ENCODE measurements at regions not wholly inside any gene's neighbourhood (a gene's known extent, or its start where the extent isn't known, plus 50 kb on each side); places are given as distances from the start of the nearest gene placed in this dataset.

- no peak for DNase-seq (ENCODE audit: low spot score)
- no peaks in the 10 kb centered on the region for H3K4me1 ChIP-seq (ENCODE audit: insufficient read depth, low read length, poor library complexity, severe bottlenecking)
- no peaks in the 10 kb centered on the region for H3K9me2 ChIP-seq (ENCODE audit: insufficient read depth, low read length)
- no peaks in the 10 kb centered on the region for H3K36me3 ChIP-seq (ENCODE audit: insufficient read depth, low read length)
- intact Hi-C loops (cut with micrococcal nuclease; ENCODE audit: unreplicated experiment) = no loop called here
- H3K9me3 ChIP-seq (ENCODE audit: low read length) = no peaks in the 10 kb centered on the region
- TF ChIP-seq, protein P1, sequence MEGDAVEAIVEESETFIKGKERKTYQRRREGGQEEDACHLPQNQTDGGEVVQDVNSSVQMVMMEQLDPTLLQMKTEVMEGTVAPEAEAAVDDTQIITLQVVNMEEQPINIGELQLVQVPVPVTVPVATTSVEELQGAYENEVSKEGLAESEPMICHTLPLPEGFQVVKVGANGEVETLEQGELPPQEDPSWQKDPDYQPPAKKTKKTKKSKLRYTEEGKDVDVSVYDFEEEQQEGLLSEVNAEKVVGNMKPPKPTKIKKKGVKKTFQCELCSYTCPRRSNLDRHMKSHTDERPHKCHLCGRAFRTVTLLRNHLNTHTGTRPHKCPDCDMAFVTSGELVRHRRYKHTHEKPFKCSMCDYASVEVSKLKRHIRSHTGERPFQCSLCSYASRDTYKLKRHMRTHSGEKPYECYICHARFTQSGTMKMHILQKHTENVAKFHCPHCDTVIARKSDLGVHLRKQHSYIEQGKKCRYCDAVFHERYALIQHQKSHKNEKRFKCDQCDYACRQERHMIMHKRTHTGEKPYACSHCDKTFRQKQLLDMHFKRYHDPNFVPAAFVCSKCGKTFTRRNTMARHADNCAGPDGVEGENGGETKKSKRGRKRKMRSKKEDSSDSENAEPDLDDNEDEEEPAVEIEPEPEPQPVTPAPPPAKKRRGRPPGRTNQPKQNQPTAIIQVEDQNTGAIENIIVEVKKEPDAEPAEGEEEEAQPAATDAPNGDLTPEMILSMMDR (conservative IDR thresholded peaks at IDR 0.05; ENCODE audit: low read length) = no peak
- TF ChIP-seq EZH2phosphoT487 (IDR thresholded peaks at IDR 0.05; ENCODE audit: borderline replicate concordance, low read depth, low read length) = no peak
- no TSS peak for BruUV-seq (replicated peaks)
- no peaks in the 10 kb centered on the region for H4K20me1 ChIP-seq (ENCODE audit: insufficient read depth, low read length)
- H2AFZ ChIP-seq (ENCODE audit: low read length) = no peak overlapping the region
- POLR2A ChIA-PET = interaction anchor here (0.7 kb wide), 1 partner anchor 60 kb away, joined by 3 read pairs; no protein-coding TSS in a partner anchor
- no peaks in the 10 kb centered on the region for H3K79me2 ChIP-seq (ENCODE audit: insufficient read depth, low read depth, low read length)
- no peak overlapping the region for H3K4me3 ChIP-seq (ENCODE audit: low read depth, low read length, poor library complexity, severe bottlenecking)
- H3K27ac ChIP-seq (ENCODE audit: low read depth, low read length, poor library complexity, severe bottlenecking) = no peak overlapping the region
- no peak overlapping the region for H3K4me2 ChIP-seq (ENCODE audit: low read length)
- CTCF ChIA-PET (ENCODE audit: unreplicated experiment) = no interaction called here
Observed at GRCh38 chr1:239483391-239483790, 97.0 kb downstream of the CHRM3 start.

GRCh38 chr1:239493811-239494414 is 107.5 kb downstream of the CHRM3 start:
- POLR2A ChIA-PET = no interaction called here
- H3K4me1 ChIP-seq (ENCODE audit: insufficient read depth, low read length, poor library complexity, severe bottlenecking) = no peaks in the 10 kb centered on the region
- no peaks in the 10 kb centered on the region for H3K36me3 ChIP-seq (ENCODE audit: insufficient read depth, low read length)
- no peak overlapping the region for H3K4me2 ChIP-seq (ENCODE audit: low read length)
- no peak for DNase-seq (ENCODE audit: low spot score)
- no TSS peak for BruUV-seq (replicated peaks)
- H4K20me1 ChIP-seq (ENCODE audit: insufficient read depth, low read length) = no peaks in the 10 kb centered on the region
- no peak for TF ChIP-seq EZH2phosphoT487 (IDR thresholded peaks at IDR 0.05; ENCODE audit: borderline replicate concordance, low read depth, low read length)
- TF ChIP-seq, protein P1 (conservative IDR thresholded peaks at IDR 0.05; ENCODE audit: low read length) = no peak
- no peaks in the 10 kb centered on the region for H3K79me2 ChIP-seq (ENCODE audit: insufficient read depth, low read depth, low read length)
- CTCF ChIA-PET (ENCODE audit: unreplicated experiment) = no interaction called here
- H3K27ac ChIP-seq (ENCODE audit: low read depth, low read length, poor library complexity, severe bottlenecking) = no peak overlapping the region
- H3K4me3 ChIP-seq (ENCODE audit: low read depth, low read length, poor library complexity, severe bottlenecking) = no peak overlapping the region
- intact Hi-C loops (cut with micrococcal nuclease; ENCODE audit: unreplicated experiment) = no loop called here
- no peaks in the 10 kb centered on the region for H3K9me2 ChIP-seq (ENCODE audit: insufficient read depth, low read length)
- H3K9me3 ChIP-seq (ENCODE audit: low read length) = no peaks in the 10 kb centered on the region
- H2AFZ ChIP-seq (ENCODE audit: low read length) = no peak overlapping the region

GRCh38 chr1:239505094-239505493 is 118.7 kb downstream of the CHRM3 start:
- TF ChIP-seq EZH2phosphoT487 (IDR thresholded peaks at IDR 0.05; ENCODE audit: borderline replicate concordance, low read depth, low read length) = no peak
- TF ChIP-seq, protein P1 (conservative IDR thresholded peaks at IDR 0.05; ENCODE audit: low read length) = no peak
- Histone ChIP-seq H3K9me3 (ENCODE audit: low read length) (no peaks in the 10 kb centered on the region), H3K4me2 (ENCODE audit: low read length) (no peak overlapping the region), H2AFZ (ENCODE audit: low read length) (no peak overlapping the region), H3K27ac (ENCODE audit: low read depth, low read length, poor library complexity, severe bottlenecking) (no peak overlapping the region), H3K9me2 (ENCODE audit: insufficient read depth, low read length) (no peaks in the 10 kb centered on the region), H3K4me1 (ENCODE audit: insufficient read depth, low read length, poor library complexity, severe bottlenecking) (no peaks in the 10 kb centered on the region), H4K20me1 (ENCODE audit: insufficient read depth, low read length) (no peaks in the 10 kb centered on the region), H3K36me3 (ENCODE audit: insufficient read depth, low read length) (no peaks in the 10 kb centered on the region), H3K4me3 (ENCODE audit: low read depth, low read length, poor library complexity, severe bottlenecking) (no peak overlapping the region), H3K79me2 (ENCODE audit: insufficient read depth, low read depth, low read length) (no peaks in the 10 kb centered on the region)
- DNase-seq (ENCODE audit: low spot score) = no peak
- POLR2A ChIA-PET = no interaction called here
- CTCF ChIA-PET (ENCODE audit: unreplicated experiment) = no interaction called here
- BruUV-seq (replicated peaks) = no TSS peak
- intact Hi-C loops (cut with micrococcal nuclease; ENCODE audit: unreplicated experiment) = no loop called here

Data from OCI-LY7 (cell line).